Keratinocyte (primary cell): ENCODE measurements at regions not wholly inside any gene's neighbourhood (a gene's known extent, or its start where the extent isn't known, plus 50 kb on each side); places are given as distances from the start of the nearest gene placed in this dataset.
"Not testable (repeated sequence)": the region's sequence is repeated elsewhere in the genome, so short reads cannot be mapped to it uniquely, and the experiment has no call there.

Experiments
- DNase-seq: peaks from one replicate; pipeline ENCODE4 v3.0.0-alpha.2; 2011; ENCODE audit warnings: low read depth, missing footprints, low spot score
- FAIRE-seq: peaks from 2 replicates; lab custom pipeline; 2011; peaks lifted over from hg19 to GRCh38; lab: Jason Lieb, UNC
- H2AFZ ChIP-seq: 2 replicates; pipeline ENCODE4 v1.6.0; 2012; ENCODE audit warnings: low read length, control low read depth, inconsistent platforms; ENCODE audit not compliant: control insufficient read depth
- H3K27ac ChIP-seq: 2 replicates; pipeline ENCODE4 v1.5.1; 2011; ENCODE audit warnings: low read length; ENCODE audit not compliant: control insufficient read depth, insufficient read depth
- H3K27me3 ChIP-seq: 3 replicates; pipeline ENCODE4 v1.6.0; 2011; ENCODE audit warnings: low read length; ENCODE audit not compliant: control insufficient read depth, insufficient read depth; ENCODE audit errors: extremely low read depth
- H3K36me3 ChIP-seq, 2 experiments: 2 replicates in 1 of 2; 3 replicates in 1 of 2; pipeline ENCODE4 v1.5.1; 2011; ENCODE audit warnings: low read length in 2 of 2, mild to moderate bottlenecking in 1 of 2; ENCODE audit not compliant: control insufficient read depth in 2 of 2, insufficient read depth in 2 of 2; ENCODE audit errors: extremely low read depth in 1 of 2
- H3K4me1 ChIP-seq: 3 replicates; pipeline ENCODE4 v1.5.1; 2011; ENCODE audit warnings: low read length; ENCODE audit not compliant: control insufficient read depth, insufficient read depth; ENCODE audit errors: extremely low read depth
- H3K4me2 ChIP-seq: 3 replicates; pipeline ENCODE4 v1.6.0; 2011; ENCODE audit warnings: low read depth, low read length; ENCODE audit not compliant: control insufficient read depth, insufficient read depth; ENCODE audit errors: extremely low read depth
- H3K4me3 ChIP-seq, 3 experiments: fragments of 200-600 bp in 1 of 3; sonication (generic) in 1 of 3; 2 replicates in 2 of 3; 3 replicates in 1 of 3; pipeline ENCODE4 v1.5.1; 2011 to 2016; ENCODE audit warnings: low read length in 3 of 3, mild to moderate bottlenecking in 3 of 3, control low read depth in 2 of 3, inconsistent platforms in 1 of 3, low read depth in 1 of 3, mixed read lengths in 1 of 3, mixed run types in 1 of 3, moderate library complexity in 1 of 3; ENCODE audit not compliant: control insufficient read depth in 2 of 3, insufficient read depth in 2 of 3; ENCODE audit errors: extremely low read depth in 1 of 3
- H3K79me2 ChIP-seq: 2 replicates; pipeline ENCODE4 v1.6.0; 2012; ENCODE audit warnings: low read length; ENCODE audit not compliant: control insufficient read depth, insufficient read depth
- H3K9ac ChIP-seq: 3 replicates; pipeline ENCODE4 v1.6.0; 2011; ENCODE audit warnings: low read length; ENCODE audit not compliant: control insufficient read depth, insufficient read depth; ENCODE audit errors: extremely low read depth
- H3K9me1 ChIP-seq: 3 replicates; pipeline ENCODE4 v1.6.0; 2011; ENCODE audit warnings: low read length; ENCODE audit not compliant: control insufficient read depth, insufficient read depth; ENCODE audit errors: extremely low read depth
- H3K9me3 ChIP-seq: 2 replicates; pipeline ENCODE4 v1.5.1; 2012; ENCODE audit warnings: low read depth, low read length; ENCODE audit not compliant: control insufficient read depth
- H4K20me1 ChIP-seq: 3 replicates; pipeline ENCODE4 v1.6.0; 2011; ENCODE audit warnings: low read length; ENCODE audit not compliant: control insufficient read depth, insufficient read depth; ENCODE audit errors: extremely low read depth
- CTCF ChIP-seq, 3 experiments: IDR thresholded peaks in 1 of 3; conservative IDR thresholded peaks in 1 of 3; optimal IDR thresholded peaks in 1 of 3; 2 replicates in 2 of 3; 3 replicates in 1 of 3; pipeline versions ENCODE3 to v1.5.1; 2011; ENCODE audit warnings: low read length in 3 of 3, mild to moderate bottlenecking in 3 of 3, moderate library complexity in 2 of 3, control low read depth in 1 of 3, inconsistent platforms in 1 of 3; ENCODE audit not compliant: insufficient read depth in 2 of 3; ENCODE audit errors: extremely low read depth in 1 of 3
- EZH2 ChIP-seq: IDR thresholded peaks from one replicate; pipeline ENCODE4 v1.6.1; 2012; ENCODE audit warnings: inconsistent platforms, mild to moderate bottlenecking, low read length, moderate library complexity
- dilution Hi-C: fragments of 300-500 bp; cut with MboI; formaldehyde crosslinking; loops from one replicate; pipeline ENCODE4 v1.7.0; 2020; ENCODE audit warnings: low sequenced_read_pairs; ENCODE audit not compliant: extremely low pct_ligation_motif_present

GRCh38 chr3:115211810-115212492, 64.9 kb upstream of the ZBTB20 start:
- Histone ChIP-seq H3K9me3 (no peaks in the 10 kb centered on the region), H3K4me3 (no peak overlapping the region), H3K27ac (no peak overlapping the region), H2AFZ (no peak overlapping the region), H3K36me3 (no peaks in the 10 kb centered on the region), H3K4me2 (no peak overlapping the region), H3K9ac (no peak overlapping the region), H3K27me3 (no peaks in the 10 kb centered on the region), H3K4me1 (no peaks in the 10 kb centered on the region), H3K79me2 (no peaks in the 10 kb centered on the region), H3K9me1 (no peaks in the 10 kb centered on the region), H4K20me1 (no peaks in the 10 kb centered on the region)
- TF ChIP-seq EZH2 (no peak), CTCF (optimal IDR thresholded peaks at IDR 0.05 in 1 of 3, IDR thresholded peaks at IDR 0.05 in 1 of 3, conservative IDR thresholded peaks at IDR 0.05 in 1 of 3; ENCODE audit: extremely low read depth in 1 of 3, insufficient read depth in 2 of 3, low read length in 3 of 3) (no peak)
- dilution Hi-C loops, result no loop called here
- FAIRE-seq, result no peak
- no peak for DNase-seq

GRCh38 chr3:115212615-115213014, 65.5 kb upstream of the ZBTB20 start:
- H4K20me1 ChIP-seq, result no peaks in the 10 kb centered on the region
- no peaks in the 10 kb centered on the region for H3K9me1 ChIP-seq
- no peak overlapping the region for H3K4me3 ChIP-seq
- no peak for FAIRE-seq
- no peaks in the 10 kb centered on the region for H3K4me1 ChIP-seq
- H3K9ac ChIP-seq, result no peak overlapping the region
- H3K9me3 ChIP-seq, result no peaks in the 10 kb centered on the region
- no peak for DNase-seq
- no peaks in the 10 kb centered on the region for H3K36me3 ChIP-seq
- H3K27ac ChIP-seq, result no peak overlapping the region
- dilution Hi-C loops, result no loop called here
- H3K27me3 ChIP-seq, result no peaks in the 10 kb centered on the region
- H2AFZ ChIP-seq, result no peak overlapping the region
- H3K79me2 ChIP-seq, result no peaks in the 10 kb centered on the region
- TF ChIP-seq CTCF (optimal IDR thresholded peaks at IDR 0.05 in 1 of 3, IDR thresholded peaks at IDR 0.05 in 1 of 3, conservative IDR thresholded peaks at IDR 0.05 in 1 of 3; ENCODE audit: extremely low read depth in 1 of 3, insufficient read depth in 2 of 3, low read length in 3 of 3) (no peak), EZH2 (no peak)
- H3K4me2 ChIP-seq, result no peak overlapping the region

GRCh38 chr3:115213052-115213451, 66.0 kb upstream of the ZBTB20 start:
- H3K9ac ChIP-seq, DNase-seq, H3K27me3 ChIP-seq, H3K4me2 ChIP-seq, H3K4me1 ChIP-seq, H3K27ac ChIP-seq, H4K20me1 ChIP-seq, dilution Hi-C loops, H2AFZ ChIP-seq, H3K4me3 ChIP-seq, H3K9me3 ChIP-seq, H3K9me1 ChIP-seq, H3K79me2 ChIP-seq, H3K36me3 ChIP-seq, FAIRE-seq: not testable (repeated sequence)
